ENCODE measurements at regions not wholly inside any gene's neighbourhood (a gene's known extent, or its start where the extent isn't known, plus 50 kb on each side); places are given as distances from the start of the nearest gene placed in this dataset.

DNA sequence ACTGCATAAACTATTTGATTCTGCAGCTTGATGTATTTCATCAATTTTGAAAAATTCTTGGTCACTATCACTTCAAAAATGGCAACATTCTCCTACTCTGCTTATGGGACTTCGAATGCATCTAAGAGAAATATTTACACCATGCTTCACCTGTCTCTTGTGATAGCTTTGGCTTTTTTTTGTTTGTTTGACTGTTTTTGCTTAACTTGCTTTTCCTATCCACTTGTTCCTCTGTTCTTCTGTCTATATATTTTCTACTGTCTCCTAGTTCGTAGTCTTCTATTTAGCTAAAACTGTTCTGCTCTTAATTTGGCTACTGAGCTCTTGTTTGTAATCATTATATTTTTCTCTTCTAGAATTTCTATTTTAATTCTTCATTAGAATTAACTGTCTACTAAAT, 94.4 kb downstream of the INHBA start:
- H3K36me3 ChIP-seq: no peaks in the 10 kb centered on the region
- WGBS, 2 donors: 67 to 80% methylated on average over 2 of the region's 2 CpGs
- no peak for DNase-seq
- H3K4me1 ChIP-seq: no peaks in the 10 kb centered on the region
- H3K9me3 ChIP-seq: no peaks in the 10 kb centered on the region
- H3K27me3 ChIP-seq: no peaks in the 10 kb centered on the region
- H3K27ac ChIP-seq: no peak overlapping the region
- H3K4me3 ChIP-seq: no peak overlapping the region
- intact Hi-C loops (cut with DNase I): no loop called here
- TF ChIP-seq, protein P1, sequence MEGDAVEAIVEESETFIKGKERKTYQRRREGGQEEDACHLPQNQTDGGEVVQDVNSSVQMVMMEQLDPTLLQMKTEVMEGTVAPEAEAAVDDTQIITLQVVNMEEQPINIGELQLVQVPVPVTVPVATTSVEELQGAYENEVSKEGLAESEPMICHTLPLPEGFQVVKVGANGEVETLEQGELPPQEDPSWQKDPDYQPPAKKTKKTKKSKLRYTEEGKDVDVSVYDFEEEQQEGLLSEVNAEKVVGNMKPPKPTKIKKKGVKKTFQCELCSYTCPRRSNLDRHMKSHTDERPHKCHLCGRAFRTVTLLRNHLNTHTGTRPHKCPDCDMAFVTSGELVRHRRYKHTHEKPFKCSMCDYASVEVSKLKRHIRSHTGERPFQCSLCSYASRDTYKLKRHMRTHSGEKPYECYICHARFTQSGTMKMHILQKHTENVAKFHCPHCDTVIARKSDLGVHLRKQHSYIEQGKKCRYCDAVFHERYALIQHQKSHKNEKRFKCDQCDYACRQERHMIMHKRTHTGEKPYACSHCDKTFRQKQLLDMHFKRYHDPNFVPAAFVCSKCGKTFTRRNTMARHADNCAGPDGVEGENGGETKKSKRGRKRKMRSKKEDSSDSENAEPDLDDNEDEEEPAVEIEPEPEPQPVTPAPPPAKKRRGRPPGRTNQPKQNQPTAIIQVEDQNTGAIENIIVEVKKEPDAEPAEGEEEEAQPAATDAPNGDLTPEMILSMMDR (IDR thresholded peaks at IDR 0.05): no peak
- no peak for TF ChIP-seq POLR2A (IDR thresholded peaks at IDR 0.05)

DNA sequence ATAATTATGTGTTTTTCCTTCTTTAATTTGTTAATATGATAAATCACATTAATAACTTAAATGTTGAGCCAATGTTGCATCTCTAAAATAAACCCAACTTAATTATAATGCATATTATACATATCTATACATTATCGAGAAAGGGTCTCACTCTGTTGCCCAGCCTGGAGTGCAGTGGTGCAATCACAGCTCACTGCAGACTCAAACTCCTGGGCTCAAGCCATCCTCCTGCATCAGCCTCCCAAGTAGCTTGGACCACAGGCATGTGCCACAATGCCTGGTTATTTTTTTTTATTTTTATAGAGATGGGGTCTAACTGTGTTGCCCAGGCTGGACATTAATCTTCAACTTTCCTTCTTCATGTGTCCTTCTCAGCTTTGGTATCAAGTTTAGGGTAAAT, 98.9 kb downstream of the INHBA start:
- H3K36me3 ChIP-seq: no peaks in the 10 kb centered on the region
- intact Hi-C loops (cut with DNase I): no loop called here
- no peak for DNase-seq
- no peaks in the 10 kb centered on the region for H3K9me3 ChIP-seq
- TF ChIP-seq, protein P1 (IDR thresholded peaks at IDR 0.05): no peak
- no peak for TF ChIP-seq POLR2A (IDR thresholded peaks at IDR 0.05)
- H3K4me3 ChIP-seq: no peak overlapping the region
- H3K4me1 ChIP-seq: no peaks in the 10 kb centered on the region
- no peak overlapping the region for H3K27ac ChIP-seq
- WGBS, 2 donors: 67 to 100% methylated on average over 1 of the region's 1 CpG
- no peaks in the 10 kb centered on the region for H3K27me3 ChIP-seq

DNA sequence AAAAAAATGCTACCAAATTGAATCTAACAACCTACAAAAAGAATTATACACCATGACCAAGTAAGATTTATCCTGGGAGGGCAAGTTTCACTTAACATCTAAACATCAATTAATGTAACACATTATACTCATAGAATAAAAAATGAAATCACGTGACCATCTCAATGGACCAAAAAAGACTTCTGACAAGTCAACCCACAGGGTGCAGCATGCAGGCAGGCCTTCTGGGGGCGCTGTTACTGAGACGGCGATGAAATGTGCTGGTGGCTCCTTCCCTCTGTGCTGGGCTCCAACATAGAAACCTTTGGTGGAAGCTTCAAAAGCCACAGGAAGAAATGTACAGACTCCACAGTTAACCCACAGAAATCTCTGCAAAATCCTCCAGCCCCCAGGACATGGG, 103.1 kb downstream of the INHBA start:
- Histone ChIP-seq H3K27ac (no peak overlapping the region), H3K4me1 (no peaks in the 10 kb centered on the region), H3K36me3 (no peaks in the 10 kb centered on the region), H3K9me3 (peaks cover 0 to 19% (median 3%) of the 10 kb centered on the region in 3 donors), H3K27me3 (no peaks in the 10 kb centered on the region), H3K4me3 (no peak overlapping the region)
- 50 to 59% methylated on average over 4 of the region's 4 CpGs for WGBS, 2 donors
- intact Hi-C loops (cut with DNase I): no loop called here
- no peak for DNase-seq
- TF ChIP-seq, protein P1 (IDR thresholded peaks at IDR 0.05): no peak

DNA sequence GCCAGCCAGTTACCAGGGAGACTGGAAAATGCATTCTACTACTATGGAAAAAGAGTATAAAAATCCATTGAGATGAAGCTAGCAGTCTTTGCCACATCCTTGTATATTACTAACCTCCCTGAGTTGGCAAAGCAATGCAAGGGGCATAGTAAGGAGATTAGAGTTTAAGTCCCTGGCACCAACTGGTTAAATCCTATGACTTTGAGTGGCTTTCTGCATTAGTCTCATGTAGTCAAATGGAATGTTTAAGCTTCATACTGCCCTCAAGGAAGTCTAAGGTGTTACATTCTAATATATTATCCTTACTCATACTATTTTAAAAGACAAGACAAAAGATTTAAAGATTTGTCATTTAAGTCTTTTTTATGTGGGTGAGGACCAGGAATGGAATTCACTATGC, 110.1 kb downstream of the INHBA start:
- Histone ChIP-seq H3K36me3 (no peaks in the 10 kb centered on the region), H3K9me3 (peaks cover 0 to 19% (median 3%) of the 10 kb centered on the region in 3 donors), H3K27ac (no peak overlapping the region), H3K27me3 (no peaks in the 10 kb centered on the region), H3K4me1 (no peaks in the 10 kb centered on the region), H3K4me3 (no peak overlapping the region)
- no peak for DNase-seq
- no peak for TF ChIP-seq POLR2A (IDR thresholded peaks at IDR 0.05)
- TF ChIP-seq, protein P1 (IDR thresholded peaks at IDR 0.05): no peak
- intact Hi-C loops (cut with DNase I): no loop called here

DNA sequence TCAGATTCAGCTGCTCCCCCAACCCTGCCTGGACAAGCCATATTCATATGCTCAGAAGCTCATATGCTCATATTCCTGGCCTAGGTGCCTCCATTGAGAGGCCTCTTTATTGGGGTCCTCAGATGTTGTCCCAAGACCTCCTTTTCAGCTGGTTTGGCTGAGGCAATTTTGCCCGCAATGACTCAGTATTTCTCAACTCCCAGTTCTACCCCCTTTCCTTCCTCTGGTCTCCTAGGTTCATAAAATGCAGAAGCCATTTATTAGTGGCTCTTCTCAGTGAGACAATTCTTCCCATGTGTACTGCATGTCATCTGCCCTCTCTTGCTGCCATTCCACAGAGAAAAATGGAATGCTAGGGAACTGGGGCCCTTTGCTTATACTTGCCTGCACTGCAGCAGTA, 110.7 kb downstream of the INHBA start:
- WGBS, 2 donors: 88 to 90% methylated on average over 1 of the region's 1 CpG

More for the DNA sequence above, 110.7 kb downstream of the INHBA start:
- Histone ChIP-seq H3K4me3 (no peak overlapping the region), H3K27me3 (no peaks in the 10 kb centered on the region), H3K4me1 (no peaks in the 10 kb centered on the region), H3K9me3 (peaks cover 0 to 17% (median 3%) of the 10 kb centered on the region in 3 donors), H3K27ac (no peak overlapping the region), H3K36me3 (no peaks in the 10 kb centered on the region)
- no peak for DNase-seq
- intact Hi-C loops (cut with DNase I): no loop called here
- no peak for TF ChIP-seq POLR2A (IDR thresholded peaks at IDR 0.05)
- TF ChIP-seq, protein P1 (IDR thresholded peaks at IDR 0.05): no peak
